Esophagus (tissue), 2 donors: ENCODE measurements at regions not wholly inside any gene's neighbourhood (a gene's known extent, or its start where the extent isn't known, plus 50 kb on each side); places are given as distances from the start of the nearest gene placed in this dataset.

Experiments
- H3K27ac ChIP-seq, 2 donors: one replicate each; pipeline ENCODE4 v1.5.1; 2013; ENCODE audit warnings: low read depth in 2 of 2, mild to moderate bottlenecking in 2 of 2, inconsistent platforms in 1 of 2, low read length in 1 of 2, moderate library complexity in 1 of 2
- H3K27me3 ChIP-seq, 2 donors: one replicate each; pipeline ENCODE4 v1.6.1; 2013; ENCODE audit warnings: low read length in 2 of 2, control low read depth in 1 of 2, mild to moderate bottlenecking in 1 of 2; ENCODE audit not compliant: insufficient read depth in 2 of 2, control insufficient read depth in 1 of 2
- H3K36me3 ChIP-seq, 2 donors: one replicate each; pipeline ENCODE4 v1.6.1; 2013; ENCODE audit warnings: low read length in 1 of 2; ENCODE audit not compliant: control insufficient read depth in 2 of 2, insufficient read depth in 2 of 2
- H3K4me1 ChIP-seq, 2 donors: one replicate each; pipeline ENCODE4 v1.6.1; 2013; ENCODE audit warnings: low read length in 1 of 2; ENCODE audit not compliant: control insufficient read depth in 2 of 2, insufficient read depth in 2 of 2
- H3K4me3 ChIP-seq, 2 donors: one replicate each; pipeline ENCODE4 v1.5.1; 2013; ENCODE audit warnings: low read length in 2 of 2, mild to moderate bottlenecking in 2 of 2, low read depth in 1 of 2, moderate library complexity in 1 of 2
- H3K9me3 ChIP-seq, 2 donors: one replicate each; pipeline ENCODE4 v1.6.1; 2013; ENCODE audit warnings: mild to moderate bottlenecking in 2 of 2, low read depth in 1 of 2, low read length in 1 of 2, moderate library complexity in 1 of 2; ENCODE audit not compliant: control insufficient read depth in 2 of 2, insufficient read depth in 1 of 2
- WGBS, 2 donors: extraction: QIAGEN DNeasy Blood & Tissue Kit; methylation state at CpG; one replicate each; pipeline ENCODE4 v1.1.7; 2013; 5-methylcytosine and 5-hydroxymethylcytosine counted together
- donor health status: healthy with polysubstance abuse.
- donor health status: Bipolar disorder and iron deficiency.

DNA sequence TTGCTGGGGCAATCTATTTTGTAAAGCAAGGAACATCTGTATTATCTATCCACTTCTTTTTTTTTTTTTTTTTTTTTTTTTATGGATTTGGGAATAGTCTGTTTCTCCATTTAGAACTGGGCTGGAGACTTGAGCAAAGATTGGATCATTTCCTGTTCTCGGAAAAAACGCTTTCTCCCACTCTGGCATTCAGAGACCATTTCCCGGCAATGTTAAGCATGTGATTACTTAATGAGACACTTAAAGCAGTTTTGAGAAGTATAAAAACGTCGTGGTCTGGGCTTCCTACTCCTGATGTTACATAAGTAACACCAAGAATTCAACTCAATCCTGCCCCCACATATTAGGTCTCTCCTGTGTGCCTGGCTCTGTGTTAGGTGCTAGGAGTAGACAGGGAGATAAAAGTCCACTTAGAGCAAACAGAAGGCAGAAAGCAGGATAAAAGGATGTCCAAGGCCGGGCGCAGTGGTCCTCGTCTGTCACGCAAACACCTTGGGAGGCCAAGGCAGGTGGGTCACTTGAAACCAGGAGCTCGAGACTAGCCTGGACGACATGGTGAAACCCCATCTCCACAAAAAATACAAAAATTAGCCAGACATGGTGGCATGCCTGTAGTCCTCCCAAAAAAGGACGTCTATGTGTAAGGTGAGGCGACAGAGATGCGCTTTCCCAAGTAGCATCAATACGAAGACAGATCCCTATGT is 152.1 kb upstream of the GSC start:
- H3K4me1 ChIP-seq: no peaks in the 10 kb centered on the region
- no peaks in the 10 kb centered on the region for H3K36me3 ChIP-seq
- no peaks in the 10 kb centered on the region for H3K27me3 ChIP-seq
- no peak overlapping the region for H3K4me3 ChIP-seq
- H3K27ac ChIP-seq: no peak overlapping the region
- 81 to 83% methylated on average over 15 of the region's 15 CpGs for WGBS, 2 donors
- no peaks in the 10 kb centered on the region for H3K9me3 ChIP-seq

DNA sequence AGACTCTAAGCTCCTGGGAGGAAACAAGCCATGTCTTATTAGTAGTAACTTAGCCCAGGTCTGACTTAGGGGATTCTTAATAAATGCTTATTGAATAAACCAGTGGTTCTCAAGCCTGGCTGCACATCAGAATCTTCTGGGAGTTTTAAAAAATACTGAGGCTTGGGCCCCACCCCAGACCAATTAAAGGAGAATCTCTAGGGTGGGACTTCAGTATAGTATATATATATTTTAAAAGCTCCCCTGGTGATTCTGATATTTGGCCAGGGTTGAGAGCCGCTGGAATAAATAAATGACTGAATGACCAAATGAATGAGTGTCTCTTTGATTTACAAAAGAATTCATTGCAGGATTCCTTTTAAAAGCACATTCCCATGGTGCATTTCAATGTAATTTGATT is 151.5 kb upstream of the GSC start:
- no peaks in the 10 kb centered on the region for H3K4me1 ChIP-seq
- H3K27ac ChIP-seq: no peak overlapping the region
- H3K36me3 ChIP-seq: no peaks in the 10 kb centered on the region
- H3K9me3 ChIP-seq: no peaks in the 10 kb centered on the region
- no peaks in the 10 kb centered on the region for H3K27me3 ChIP-seq
- no peak overlapping the region for H3K4me3 ChIP-seq
- 85 to 87% methylated on average over 1 of the region's 1 CpG for WGBS, 2 donors

DNA sequence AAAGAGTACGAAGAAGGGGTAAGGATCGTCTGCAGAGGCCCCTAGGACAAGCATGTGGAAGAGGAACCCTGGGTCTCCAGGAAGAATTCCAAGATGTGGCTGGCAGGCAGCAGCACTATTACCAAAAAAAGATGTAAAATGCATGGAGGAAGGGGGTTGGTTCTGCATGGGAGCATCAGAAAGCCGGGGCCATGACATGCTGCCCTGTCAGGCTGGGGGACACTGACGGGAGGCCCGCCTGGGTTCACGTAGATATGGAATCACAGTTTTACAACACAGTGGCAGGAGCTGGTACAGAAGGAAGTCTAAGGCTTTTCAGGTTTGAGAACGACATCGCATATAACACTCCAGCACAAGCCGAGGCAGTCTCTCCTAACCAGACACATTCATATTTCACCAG is 150.0 kb upstream of the GSC start:
- Histone ChIP-seq H3K27me3 (no peaks in the 10 kb centered on the region), H3K4me1 (no peaks in the 10 kb centered on the region), H3K27ac (no peak overlapping the region), H3K36me3 (no peaks in the 10 kb centered on the region), H3K4me3 (no peak overlapping the region), H3K9me3 (no peaks in the 10 kb centered on the region)
- 84 to 89% methylated on average over 9 of the region's 9 CpGs for WGBS, 2 donors

DNA sequence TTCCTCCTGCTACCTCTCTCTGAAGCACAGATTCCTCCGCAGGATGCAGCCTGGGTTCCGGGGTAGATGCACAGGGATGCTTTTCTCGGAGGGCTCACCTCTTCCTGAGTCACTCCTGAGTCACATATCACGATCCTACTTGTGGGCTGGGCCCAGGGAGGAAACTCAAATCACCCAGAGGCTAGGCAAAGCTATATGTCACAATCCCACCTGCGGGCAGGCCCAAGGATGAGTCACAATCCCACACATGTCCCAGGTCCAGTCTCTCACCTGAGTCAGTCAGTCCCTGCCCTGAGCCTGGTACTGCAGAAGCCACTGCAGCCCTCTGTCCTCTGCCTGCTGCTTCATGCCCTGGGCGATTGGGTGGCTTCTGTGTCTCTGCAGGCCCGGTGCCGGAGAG is 149.0 kb upstream of the GSC start:
- Histone ChIP-seq H3K36me3 (no peaks in the 10 kb centered on the region), H3K27ac (no peak overlapping the region), H3K4me3 (no peak overlapping the region), H3K27me3 (no peaks in the 10 kb centered on the region), H3K4me1 (no peaks in the 10 kb centered on the region), H3K9me3 (no peaks in the 10 kb centered on the region)
- 64 to 67% methylated on average over 8 of the region's 8 CpGs for WGBS, 2 donors

DNA sequence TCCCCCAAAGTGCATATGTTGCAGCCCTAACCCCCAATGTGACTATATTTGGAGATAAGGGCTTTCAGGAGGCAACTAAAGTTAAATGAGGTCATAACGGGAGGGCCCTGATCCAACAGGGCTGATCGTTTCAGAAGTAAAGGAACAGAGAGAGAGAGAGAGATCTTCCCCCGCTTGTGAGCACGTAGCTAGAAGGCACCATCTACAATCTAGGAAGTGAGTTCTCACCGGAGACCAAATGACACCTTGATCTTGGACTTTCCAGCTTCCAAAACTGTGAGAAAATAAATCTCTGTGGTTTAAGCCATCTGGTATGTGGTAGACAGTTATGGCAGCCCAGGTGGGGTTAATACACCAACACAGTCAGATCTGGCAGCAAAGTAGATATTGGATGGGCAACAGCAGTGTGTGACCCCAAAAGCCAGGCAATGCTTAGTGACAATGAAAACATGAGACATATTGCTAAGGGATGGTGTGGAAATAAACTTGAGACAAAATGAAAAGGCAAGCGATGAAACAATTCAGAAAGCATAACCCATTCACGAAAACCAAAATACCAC is 147.2 kb upstream of the GSC start:
- H3K4me1 ChIP-seq: no peaks in the 10 kb centered on the region
- WGBS, 2 donors: 81 to 86% methylated on average over 7 of the region's 7 CpGs
- H3K36me3 ChIP-seq: no peaks in the 10 kb centered on the region
- H3K4me3 ChIP-seq: no peak overlapping the region
- no peak overlapping the region for H3K27ac ChIP-seq
- no peaks in the 10 kb centered on the region for H3K27me3 ChIP-seq
- no peaks in the 10 kb centered on the region for H3K9me3 ChIP-seq

DNA sequence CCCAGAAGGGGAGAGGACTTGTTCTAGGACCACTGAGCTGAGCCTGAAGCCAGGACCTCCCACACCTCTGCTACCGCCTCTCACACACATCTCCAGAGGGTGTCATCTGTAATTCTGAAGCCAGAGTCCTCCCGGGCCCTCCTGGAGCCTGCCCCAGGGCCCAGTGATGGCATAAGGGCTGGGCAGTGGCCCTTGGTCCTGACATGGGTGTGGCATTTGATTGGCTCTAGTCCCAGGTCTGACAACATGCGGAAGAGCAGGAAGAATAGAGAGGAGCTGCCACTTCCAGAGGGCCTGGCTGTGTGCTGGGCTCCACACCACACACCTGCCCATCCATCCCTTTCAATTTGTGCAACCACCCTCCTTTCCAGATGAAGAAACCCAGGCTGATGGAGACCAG is 144.3 kb upstream of the GSC start:
- Histone ChIP-seq H3K27ac (no peak overlapping the region), H3K27me3 (no peaks in the 10 kb centered on the region), H3K36me3 (no peaks in the 10 kb centered on the region), H3K9me3 (no peaks in the 10 kb centered on the region), H3K4me1 (no peaks in the 10 kb centered on the region), H3K4me3 (no peak overlapping the region)
- WGBS, 2 donors: 76 to 82% methylated on average over 3 of the region's 3 CpGs

DNA sequence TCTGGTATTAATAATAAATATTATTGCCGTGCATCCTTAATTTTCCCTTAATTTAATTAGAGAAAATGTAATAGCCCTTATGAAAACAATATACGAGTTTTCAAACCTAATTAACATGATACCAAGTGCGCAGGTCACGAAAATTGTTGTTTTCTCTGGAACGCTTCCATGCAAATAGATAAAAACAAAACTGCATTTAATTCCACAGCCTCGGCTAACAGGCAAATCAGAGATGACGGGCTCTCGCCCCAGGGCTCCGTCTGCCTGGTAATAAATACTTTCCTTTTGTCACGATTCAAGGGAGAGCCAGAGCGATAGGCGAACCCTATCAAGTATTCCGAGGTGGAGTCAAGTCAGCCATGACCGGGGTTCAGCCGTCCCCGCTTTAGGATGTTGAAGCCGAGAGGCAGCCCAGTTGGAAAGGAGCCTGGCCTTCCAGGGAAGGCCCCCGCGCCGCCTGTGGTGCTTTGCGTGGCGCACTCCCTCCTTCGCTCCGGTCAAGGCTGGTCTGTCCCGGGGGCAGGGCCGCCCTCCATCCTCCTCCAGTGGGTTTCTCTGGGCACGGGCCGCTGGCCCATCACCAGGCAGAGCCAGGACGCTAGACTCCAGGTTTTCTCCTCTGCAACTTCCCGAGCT is 137.8 kb upstream of the GSC start:
- WGBS, 2 donors: 74 to 80% methylated on average over 30 of the region's 30 CpGs
- Histone ChIP-seq H3K9me3 (no peaks in the 10 kb centered on the region), H3K27me3 (no peaks in the 10 kb centered on the region), H3K27ac (no peak overlapping the region), H3K4me1 (no peaks in the 10 kb centered on the region), H3K4me3 (no peak overlapping the region), H3K36me3 (no peaks in the 10 kb centered on the region)

DNA sequence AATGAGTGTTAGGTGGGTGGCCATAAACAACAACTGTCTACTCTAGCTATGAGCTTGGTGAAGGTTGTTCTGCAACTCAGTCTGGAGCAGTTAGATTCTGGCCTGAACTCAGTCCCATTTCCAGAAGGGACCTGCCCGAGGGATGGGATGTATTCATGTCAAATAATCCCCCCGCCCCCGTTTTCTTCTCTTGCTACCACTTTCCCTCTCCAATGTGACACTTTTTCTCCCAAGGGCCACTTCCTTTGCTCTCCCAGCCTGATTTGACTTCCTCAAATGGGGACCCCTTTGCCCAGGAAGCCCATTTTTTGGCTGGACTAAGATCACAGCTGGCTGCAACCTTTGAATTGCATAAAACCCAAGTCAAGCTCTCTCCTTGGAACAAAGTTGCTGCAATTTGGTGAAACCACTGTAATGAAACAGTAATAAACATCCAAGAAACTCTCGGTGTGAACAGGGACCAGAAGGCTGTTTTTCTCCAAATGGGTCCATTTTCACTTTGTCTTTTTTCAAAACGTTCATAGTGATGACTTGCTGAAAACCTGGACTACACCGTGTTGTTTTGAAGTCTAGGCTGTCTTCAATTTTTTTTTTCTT is 137.2 kb upstream of the GSC start:
- Histone ChIP-seq H3K9me3 (no peaks in the 10 kb centered on the region), H3K4me3 (no peak overlapping the region), H3K27me3 (no peaks in the 10 kb centered on the region), H3K27ac (no peak overlapping the region), H3K36me3 (no peaks in the 10 kb centered on the region), H3K4me1 (no peaks in the 10 kb centered on the region)
- 74 to 78% methylated on average over 6 of the region's 6 CpGs for WGBS, 2 donors

DNA sequence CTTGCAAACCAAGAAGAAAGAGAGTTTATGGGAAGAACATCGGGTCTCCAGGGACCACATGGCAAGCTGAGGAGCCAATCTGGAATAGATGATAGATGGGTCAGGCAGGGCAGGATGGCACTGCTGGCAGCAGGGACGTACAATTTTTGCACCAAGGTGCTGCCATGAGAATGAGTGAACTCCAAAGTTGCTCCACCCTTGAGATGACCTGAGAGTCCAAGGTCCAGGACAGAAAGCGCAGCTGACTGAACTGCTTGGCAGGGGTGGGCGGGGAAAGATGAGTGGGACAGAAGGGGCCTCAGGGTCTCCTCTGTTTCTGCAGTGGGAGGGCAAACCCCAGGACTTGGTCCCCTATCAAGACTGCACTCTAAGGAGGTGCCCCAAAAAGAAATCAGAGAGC is 136.7 kb upstream of the GSC start:
- Histone ChIP-seq H3K4me1 (no peaks in the 10 kb centered on the region), H3K36me3 (no peaks in the 10 kb centered on the region), H3K27ac (no peak overlapping the region), H3K27me3 (no peaks in the 10 kb centered on the region), H3K9me3 (no peaks in the 10 kb centered on the region), H3K4me3 (no peak overlapping the region)
- 87 to 95% methylated on average over 4 of the region's 4 CpGs for WGBS, 2 donors
